ENCODE measurements at regions not wholly inside any gene's neighbourhood (a gene's known extent, or its start where the extent isn't known, plus 50 kb on each side); places are given as distances from the start of the nearest gene placed in this dataset.

DNA sequence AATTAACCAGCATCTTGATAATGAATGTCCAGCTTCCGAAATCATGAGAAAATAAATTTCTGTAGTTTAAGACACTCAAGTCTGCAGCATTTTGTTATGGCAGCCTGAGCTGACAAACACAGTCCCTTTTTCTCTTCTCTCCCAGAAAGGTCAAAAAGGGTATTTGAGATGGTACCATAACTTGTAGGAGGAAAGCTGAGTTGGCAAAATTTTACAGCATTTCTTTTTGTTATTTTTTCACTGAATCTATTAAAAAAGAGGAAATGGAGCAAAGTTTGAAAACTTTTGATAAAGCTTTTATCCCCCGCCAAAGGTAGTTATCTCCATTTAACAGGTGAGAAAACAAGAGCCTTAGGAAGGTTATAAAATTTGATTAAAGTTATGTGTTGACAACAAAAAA is 367.6 kb upstream of the TECRL start (continued):
- no peak for TF ChIP-seq CBFB (CRISPR knock-in tag; IDR thresholded peaks at IDR 0.05; ENCODE audit: low read depth)
- TF ChIP-seq, protein P1, sequence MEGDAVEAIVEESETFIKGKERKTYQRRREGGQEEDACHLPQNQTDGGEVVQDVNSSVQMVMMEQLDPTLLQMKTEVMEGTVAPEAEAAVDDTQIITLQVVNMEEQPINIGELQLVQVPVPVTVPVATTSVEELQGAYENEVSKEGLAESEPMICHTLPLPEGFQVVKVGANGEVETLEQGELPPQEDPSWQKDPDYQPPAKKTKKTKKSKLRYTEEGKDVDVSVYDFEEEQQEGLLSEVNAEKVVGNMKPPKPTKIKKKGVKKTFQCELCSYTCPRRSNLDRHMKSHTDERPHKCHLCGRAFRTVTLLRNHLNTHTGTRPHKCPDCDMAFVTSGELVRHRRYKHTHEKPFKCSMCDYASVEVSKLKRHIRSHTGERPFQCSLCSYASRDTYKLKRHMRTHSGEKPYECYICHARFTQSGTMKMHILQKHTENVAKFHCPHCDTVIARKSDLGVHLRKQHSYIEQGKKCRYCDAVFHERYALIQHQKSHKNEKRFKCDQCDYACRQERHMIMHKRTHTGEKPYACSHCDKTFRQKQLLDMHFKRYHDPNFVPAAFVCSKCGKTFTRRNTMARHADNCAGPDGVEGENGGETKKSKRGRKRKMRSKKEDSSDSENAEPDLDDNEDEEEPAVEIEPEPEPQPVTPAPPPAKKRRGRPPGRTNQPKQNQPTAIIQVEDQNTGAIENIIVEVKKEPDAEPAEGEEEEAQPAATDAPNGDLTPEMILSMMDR (IDR thresholded peaks at IDR 0.05): no peak
- TF ChIP-seq TEAD1 (CRISPR knock-in tag; IDR thresholded peaks at IDR 0.05): no peak
- TF ChIP-seq ZNF416 (CRISPR knock-in tag; IDR thresholded peaks at IDR 0.05): no peak
- TF ChIP-seq, protein P2, sequence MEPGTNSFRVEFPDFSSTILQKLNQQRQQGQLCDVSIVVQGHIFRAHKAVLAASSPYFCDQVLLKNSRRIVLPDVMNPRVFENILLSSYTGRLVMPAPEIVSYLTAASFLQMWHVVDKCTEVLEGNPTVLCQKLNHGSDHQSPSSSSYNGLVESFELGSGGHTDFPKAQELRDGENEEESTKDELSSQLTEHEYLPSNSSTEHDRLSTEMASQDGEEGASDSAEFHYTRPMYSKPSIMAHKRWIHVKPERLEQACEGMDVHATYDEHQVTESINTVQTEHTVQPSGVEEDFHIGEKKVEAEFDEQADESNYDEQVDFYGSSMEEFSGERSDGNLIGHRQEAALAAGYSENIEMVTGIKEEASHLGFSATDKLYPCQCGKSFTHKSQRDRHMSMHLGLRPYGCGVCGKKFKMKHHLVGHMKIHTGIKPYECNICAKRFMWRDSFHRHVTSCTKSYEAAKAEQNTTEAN (CRISPR knock-in tag; IDR thresholded peaks at IDR 0.05): no peak
- TF ChIP-seq MXD4 (CRISPR knock-in tag; IDR thresholded peaks at IDR 0.05; ENCODE audit: borderline replicate concordance): no peak
- TF ChIP-seq, protein P3, sequence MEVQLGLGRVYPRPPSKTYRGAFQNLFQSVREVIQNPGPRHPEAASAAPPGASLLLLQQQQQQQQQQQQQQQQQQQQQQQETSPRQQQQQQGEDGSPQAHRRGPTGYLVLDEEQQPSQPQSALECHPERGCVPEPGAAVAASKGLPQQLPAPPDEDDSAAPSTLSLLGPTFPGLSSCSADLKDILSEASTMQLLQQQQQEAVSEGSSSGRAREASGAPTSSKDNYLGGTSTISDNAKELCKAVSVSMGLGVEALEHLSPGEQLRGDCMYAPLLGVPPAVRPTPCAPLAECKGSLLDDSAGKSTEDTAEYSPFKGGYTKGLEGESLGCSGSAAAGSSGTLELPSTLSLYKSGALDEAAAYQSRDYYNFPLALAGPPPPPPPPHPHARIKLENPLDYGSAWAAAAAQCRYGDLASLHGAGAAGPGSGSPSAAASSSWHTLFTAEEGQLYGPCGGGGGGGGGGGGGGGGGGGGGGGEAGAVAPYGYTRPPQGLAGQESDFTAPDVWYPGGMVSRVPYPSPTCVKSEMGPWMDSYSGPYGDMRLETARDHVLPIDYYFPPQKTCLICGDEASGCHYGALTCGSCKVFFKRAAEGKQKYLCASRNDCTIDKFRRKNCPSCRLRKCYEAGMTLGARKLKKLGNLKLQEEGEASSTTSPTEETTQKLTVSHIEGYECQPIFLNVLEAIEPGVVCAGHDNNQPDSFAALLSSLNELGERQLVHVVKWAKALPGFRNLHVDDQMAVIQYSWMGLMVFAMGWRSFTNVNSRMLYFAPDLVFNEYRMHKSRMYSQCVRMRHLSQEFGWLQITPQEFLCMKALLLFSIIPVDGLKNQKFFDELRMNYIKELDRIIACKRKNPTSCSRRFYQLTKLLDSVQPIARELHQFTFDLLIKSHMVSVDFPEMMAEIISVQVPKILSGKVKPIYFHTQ (CRISPR knock-in tag; IDR thresholded peaks at IDR 0.05): no peak
- no peak for TF ChIP-seq ZNF317 (CRISPR knock-in tag; IDR thresholded peaks at IDR 0.05; ENCODE audit: borderline replicate concordance, low read depth)
- TF ChIP-seq NFE2L1 (CRISPR knock-in tag; IDR thresholded peaks at IDR 0.05): no peak

DNA sequence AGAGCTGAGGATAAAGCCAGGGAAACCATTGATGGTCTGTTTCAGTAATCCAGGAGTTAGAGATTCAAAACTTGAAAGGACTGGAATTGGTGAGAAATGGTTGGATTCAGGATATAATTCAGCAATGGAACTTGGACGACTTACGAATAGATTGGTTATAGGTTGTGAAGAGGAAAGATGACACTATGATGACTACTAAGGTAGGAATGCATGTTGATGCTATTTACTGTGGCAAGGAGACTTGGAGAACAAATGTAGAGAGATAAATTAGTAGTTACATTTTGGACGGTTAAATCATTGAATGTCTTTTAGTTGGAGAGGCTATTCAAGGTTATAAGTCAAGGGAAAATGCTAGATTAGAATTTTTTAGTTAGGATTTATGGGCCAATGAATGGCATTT is 365.4 kb upstream of the TECRL start:
- Mint-ChIP-seq H3K27ac (no peak overlapping the region), H3K4me1 (peaks cover 12% of the 10 kb centered on the region), H3K27me3 (ENCODE audit: low read depth) (no peaks in the 10 kb centered on the region), H3K4me3 (no peak overlapping the region), H3K36me3 (peaks cover 7% of the 10 kb centered on the region), H3K9me3 (peaks cover 5% of the 10 kb centered on the region)
- TF ChIP-seq FOXJ3 (CRISPR knock-in tag; IDR thresholded peaks at IDR 0.05; ENCODE audit: borderline replicate concordance) (no peak), SP1 (CRISPR knock-in tag; conservative IDR thresholded peaks at IDR 0.05) (no peak)
- TF ChIP-seq, protein P4, sequence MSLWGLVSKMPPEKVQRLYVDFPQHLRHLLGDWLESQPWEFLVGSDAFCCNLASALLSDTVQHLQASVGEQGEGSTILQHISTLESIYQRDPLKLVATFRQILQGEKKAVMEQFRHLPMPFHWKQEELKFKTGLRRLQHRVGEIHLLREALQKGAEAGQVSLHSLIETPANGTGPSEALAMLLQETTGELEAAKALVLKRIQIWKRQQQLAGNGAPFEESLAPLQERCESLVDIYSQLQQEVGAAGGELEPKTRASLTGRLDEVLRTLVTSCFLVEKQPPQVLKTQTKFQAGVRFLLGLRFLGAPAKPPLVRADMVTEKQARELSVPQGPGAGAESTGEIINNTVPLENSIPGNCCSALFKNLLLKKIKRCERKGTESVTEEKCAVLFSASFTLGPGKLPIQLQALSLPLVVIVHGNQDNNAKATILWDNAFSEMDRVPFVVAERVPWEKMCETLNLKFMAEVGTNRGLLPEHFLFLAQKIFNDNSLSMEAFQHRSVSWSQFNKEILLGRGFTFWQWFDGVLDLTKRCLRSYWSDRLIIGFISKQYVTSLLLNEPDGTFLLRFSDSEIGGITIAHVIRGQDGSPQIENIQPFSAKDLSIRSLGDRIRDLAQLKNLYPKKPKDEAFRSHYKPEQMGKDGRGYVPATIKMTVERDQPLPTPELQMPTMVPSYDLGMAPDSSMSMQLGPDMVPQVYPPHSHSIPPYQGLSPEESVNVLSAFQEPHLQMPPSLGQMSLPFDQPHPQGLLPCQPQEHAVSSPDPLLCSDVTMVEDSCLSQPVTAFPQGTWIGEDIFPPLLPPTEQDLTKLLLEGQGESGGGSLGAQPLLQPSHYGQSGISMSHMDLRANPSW (CRISPR knock-in tag; conservative IDR thresholded peaks at IDR 0.05; ENCODE audit: low read depth): no peak
- TF ChIP-seq, protein P5, sequence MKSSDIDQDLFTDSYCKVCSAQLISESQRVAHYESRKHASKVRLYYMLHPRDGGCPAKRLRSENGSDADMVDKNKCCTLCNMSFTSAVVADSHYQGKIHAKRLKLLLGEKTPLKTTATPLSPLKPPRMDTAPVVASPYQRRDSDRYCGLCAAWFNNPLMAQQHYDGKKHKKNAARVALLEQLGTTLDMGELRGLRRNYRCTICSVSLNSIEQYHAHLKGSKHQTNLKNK (CRISPR knock-in tag; IDR thresholded peaks at IDR 0.05): no peak
- TF ChIP-seq, protein P6, sequence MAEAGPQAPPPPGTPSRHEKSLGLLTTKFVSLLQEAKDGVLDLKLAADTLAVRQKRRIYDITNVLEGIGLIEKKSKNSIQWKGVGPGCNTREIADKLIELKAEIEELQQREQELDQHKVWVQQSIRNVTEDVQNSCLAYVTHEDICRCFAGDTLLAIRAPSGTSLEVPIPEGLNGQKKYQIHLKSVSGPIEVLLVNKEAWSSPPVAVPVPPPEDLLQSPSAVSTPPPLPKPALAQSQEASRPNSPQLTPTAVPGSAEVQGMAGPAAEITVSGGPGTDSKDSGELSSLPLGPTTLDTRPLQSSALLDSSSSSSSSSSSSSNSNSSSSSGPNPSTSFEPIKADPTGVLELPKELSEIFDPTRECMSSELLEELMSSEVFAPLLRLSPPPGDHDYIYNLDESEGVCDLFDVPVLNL (CRISPR knock-in tag; IDR thresholded peaks at IDR 0.05; ENCODE audit: borderline replicate concordance, low read depth): no peak
- no peak for ATAC-seq
- POLR2A ChIA-PET: no interaction called here
- DNase-seq (ENCODE audit: low spot score): no peak
- CTCF ChIA-PET: no interaction called here
